Pons (tissue), 1 donor: ENCODE measurements at regions not wholly inside any gene's neighbourhood (a gene's known extent, or its start where the extent isn't known, plus 50 kb on each side); places are given as distances from the start of the nearest gene placed in this dataset.
"Not testable (repeated sequence)": the region's sequence is repeated elsewhere in the genome, so short reads cannot be mapped to it uniquely, and the experiment has no call there.

ENCODE experiments used
- DNase-seq: peaks from one replicate; pipeline ENCODE4 v3.0.0-alpha.2; 2016; ENCODE audit warnings: low spot score

- no peak for DNase-seq
These were observed 56.9 kb upstream of the ATP5PO start for GRCh38 chr21:33972539-33972938.

DNA sequence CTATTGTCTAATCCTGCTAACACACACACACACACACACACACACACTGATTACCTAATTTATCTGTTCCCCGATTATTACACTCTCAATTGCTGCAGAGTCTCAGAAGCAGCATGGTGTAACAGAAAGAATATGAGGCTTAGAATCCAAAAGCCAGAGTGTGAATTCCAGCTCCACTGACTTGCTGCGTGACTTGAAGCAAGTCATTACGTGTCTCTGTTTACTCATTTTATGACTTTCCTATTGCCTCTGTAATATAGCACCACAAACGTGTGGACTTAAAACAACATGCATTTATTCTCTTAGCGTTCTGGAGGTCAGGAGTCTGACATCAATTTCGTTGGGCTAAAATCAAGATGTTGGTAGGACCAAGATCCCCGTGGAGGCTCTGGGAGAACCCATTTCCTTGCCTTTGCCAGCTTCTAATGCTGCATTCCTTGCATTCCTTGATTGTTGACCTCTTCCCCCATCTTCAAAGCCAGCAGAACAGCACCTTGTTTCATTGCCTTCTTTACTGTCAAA lies 55.9 kb upstream of the ATP5PO start:
- DNase-seq: no peak

DNA sequence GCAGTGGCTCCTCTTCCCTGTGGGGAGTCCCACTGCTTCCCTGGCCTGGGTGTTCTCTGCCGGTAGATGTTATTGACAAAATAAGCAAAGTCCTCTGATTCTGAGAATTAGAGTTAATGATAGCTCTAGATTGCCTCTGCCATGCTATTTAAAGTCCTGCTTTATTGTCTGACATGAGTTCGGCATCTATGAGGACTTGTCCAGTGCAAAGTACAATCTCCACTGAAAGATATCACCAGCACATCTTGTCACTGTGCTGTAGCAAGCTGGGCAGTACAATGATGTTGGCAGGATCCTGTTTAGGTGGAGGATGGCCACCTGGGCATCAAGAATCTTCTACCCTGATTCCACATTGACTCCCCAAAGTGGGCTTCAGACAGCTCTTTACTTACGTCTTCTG lies 54.0 kb upstream of the ATP5PO start:
- DNase-seq: no peak

DNA sequence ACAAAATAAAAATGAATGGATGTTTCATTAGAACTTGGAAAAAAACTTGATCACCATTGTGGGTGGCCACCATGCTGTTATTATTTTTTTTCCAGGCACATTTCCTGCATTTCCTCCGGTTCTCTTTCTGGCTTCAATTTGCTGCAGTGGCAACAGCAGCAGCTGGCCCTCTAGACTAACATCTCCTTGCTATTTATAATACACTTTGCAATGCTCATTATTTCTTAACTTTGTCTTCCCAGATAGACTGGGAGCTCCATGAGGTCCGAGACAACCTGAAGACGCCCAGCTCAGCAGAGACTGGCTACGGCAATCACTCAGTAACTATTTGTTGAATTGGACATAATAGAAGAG lies 53.4 kb upstream of the ATP5PO start:
- no peak for DNase-seq

DNA sequence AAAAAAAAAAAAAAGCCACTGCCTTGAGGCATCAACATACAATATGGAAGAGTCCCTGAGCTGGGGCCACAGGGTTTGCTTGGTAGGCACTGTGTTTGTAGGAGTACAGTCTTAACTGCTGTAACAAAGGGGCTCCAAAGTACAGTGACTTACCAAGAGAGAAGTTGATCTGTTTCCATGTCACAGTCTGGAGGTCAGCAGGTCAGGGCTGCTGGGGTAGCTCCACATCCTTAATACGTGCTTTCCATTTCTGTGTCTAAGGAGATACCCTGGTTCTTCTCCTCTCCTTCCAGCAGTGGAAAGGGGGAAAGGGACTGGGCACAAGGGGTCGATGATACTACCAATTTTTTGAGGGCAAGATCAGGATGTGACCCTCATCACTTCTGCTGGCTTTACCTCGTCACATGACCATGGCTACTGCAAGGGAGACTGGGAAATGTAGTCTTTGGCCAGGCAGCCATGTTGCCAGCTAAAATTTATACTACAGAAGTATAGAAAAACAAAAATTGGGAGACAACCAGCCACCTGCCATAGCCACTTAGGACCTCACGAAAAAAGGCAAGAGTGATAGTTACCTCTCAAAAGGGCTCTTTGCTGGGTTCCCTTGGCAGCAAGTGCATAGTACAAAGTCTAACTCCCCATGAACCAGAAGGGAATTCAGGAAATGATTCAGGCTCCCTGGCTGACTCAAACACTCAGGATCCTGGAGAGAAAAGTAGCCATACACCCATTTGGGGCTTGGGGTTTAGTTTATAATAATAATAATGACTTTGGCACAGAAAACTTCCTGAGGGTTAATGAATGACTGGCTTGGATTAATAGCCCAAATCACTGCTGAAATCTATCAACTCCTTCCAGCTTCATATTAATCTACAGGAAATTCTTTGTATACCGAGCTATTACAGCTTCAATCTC lies 52.7 kb upstream of the ATP5PO start:
- DNase-seq: no peak

DNA sequence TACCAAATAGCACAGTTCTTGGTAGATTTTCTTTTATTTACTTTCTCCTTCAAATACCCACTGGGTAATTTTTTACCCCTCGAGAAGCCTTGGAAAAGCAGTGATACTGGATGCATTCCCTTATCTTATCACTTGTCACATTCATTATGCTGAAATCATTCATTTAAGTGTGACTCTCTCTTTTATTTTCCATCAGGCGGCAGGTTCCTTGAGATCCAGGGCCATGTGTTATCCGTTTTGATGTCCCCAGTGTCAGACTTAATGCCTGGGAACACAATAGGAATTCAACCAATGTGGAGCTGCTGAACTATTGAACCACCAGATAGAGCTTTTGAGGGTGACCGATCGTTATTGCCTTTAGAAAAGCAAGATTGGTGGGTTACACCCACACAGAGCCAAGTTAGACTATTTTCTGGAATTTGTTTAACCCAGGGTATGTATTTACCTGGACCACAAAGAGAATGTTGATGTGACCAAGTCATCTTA lies 51.5 kb upstream of the ATP5PO start:
- DNase-seq: no peak

DNA sequence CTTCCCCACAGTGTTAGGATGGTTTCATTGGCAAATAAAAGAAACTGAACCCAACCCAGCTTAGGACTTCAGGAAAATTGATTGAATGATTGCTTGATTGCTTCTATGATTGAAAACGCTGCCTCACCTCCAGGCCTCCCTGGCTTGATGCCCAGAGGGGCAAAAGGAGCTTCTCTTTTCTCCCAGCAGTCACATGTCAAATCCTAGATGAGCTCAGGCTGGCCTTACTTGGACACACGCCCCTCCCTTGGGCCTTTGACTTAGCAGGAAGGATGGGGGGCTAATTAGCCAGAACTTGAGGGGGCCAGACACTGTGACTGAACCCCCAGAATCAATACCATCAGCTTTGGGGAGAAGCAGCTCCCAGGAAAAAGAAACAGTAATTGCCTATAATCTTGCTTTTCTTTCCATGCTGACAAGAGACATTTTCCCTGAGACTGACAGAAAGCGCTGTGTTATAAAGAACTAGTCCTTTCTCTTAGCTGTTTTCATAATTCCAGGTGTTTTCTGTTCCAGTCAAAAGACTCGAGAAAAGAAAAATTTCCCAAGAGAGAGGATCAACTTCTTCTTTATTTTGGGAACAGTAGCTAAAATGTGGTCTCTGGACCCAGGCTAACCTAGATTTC lies 50.8 kb upstream of the ATP5PO start:
- DNase-seq: no peak

- DNase-seq: not testable (repeated sequence)
These were observed 50.1 kb upstream of the ATP5PO start for GRCh38 chr21:33965662-33966061.
